Endodermal cell (in vitro differentiated cells): ENCODE measurements at regions not wholly inside any gene's neighbourhood (a gene's known extent, or its start where the extent isn't known, plus 50 kb on each side); places are given as distances from the start of the nearest gene placed in this dataset.

ENCODE experiments used
- DNase-seq: peaks from one replicate; pipeline ENCODE4 v3.0.0-alpha.2; 2017
- H3K27ac ChIP-seq: 2 replicates; pipeline ENCODE4 v1.5.1; 2013; ENCODE audit warnings: mild to moderate bottlenecking, low read depth, low read length, moderate library complexity
- H3K27me3 ChIP-seq: 2 replicates; pipeline ENCODE4 v1.6.1; 2013; ENCODE audit warnings: mild to moderate bottlenecking, low read length, moderate library complexity; ENCODE audit not compliant: insufficient read depth, control insufficient read depth, poor library complexity, severe bottlenecking
- H3K36me3 ChIP-seq: 2 replicates; pipeline ENCODE4 v1.7.0; 2013; ENCODE audit warnings: mild to moderate bottlenecking, low read length, moderate library complexity; ENCODE audit not compliant: control insufficient read depth, insufficient read depth
- H3K4me1 ChIP-seq: one replicate; pipeline ENCODE4 v1.7.0; 2013; ENCODE audit warnings: low read length; ENCODE audit not compliant: control insufficient read depth, insufficient read depth
- H3K4me3 ChIP-seq: 2 replicates; pipeline ENCODE4 v1.5.1; 2013; ENCODE audit warnings: mild to moderate bottlenecking, low read length, moderate library complexity
- H3K9ac ChIP-seq: 2 replicates; pipeline ENCODE4 v1.6.1; 2013; ENCODE audit warnings: mild to moderate bottlenecking, low read length, moderate library complexity; ENCODE audit not compliant: poor library complexity, severe bottlenecking; ENCODE audit errors: extremely low read depth
- H3K9me3 ChIP-seq: 2 replicates; pipeline ENCODE4 v1.6.1; 2013; ENCODE audit warnings: mild to moderate bottlenecking, low read length, moderate library complexity; ENCODE audit not compliant: control insufficient read depth
- H3K27ac Mint-ChIP-seq: 2 replicates; pipeline ENCODE4 v1.8.0; 2020; ENCODE audit warnings: mixed read lengths
- H3K27me3 Mint-ChIP-seq: 2 replicates; pipeline ENCODE4 v1.8.0; 2021; ENCODE audit warnings: mild to moderate bottlenecking, mixed read lengths; ENCODE audit not compliant: insufficient read depth
- H3K36me3 Mint-ChIP-seq: 2 replicates; pipeline ENCODE4 v1.8.0; 2020; ENCODE audit warnings: low read depth, mixed read lengths
- H3K4me1 Mint-ChIP-seq: 2 replicates; pipeline ENCODE4 v1.8.0; 2020; ENCODE audit warnings: mixed read lengths
- H3K4me3 Mint-ChIP-seq: 2 replicates; pipeline ENCODE4 v1.8.0; 2020; ENCODE audit warnings: mild to moderate bottlenecking, moderate library complexity, mixed read lengths
- H3K9me3 Mint-ChIP-seq: 2 replicates; pipeline ENCODE4 v1.8.0; 2020; ENCODE audit warnings: mild to moderate bottlenecking, mixed read lengths
- CTCF ChIP-seq: fragments of 200-600 bp; sonication (generic); conservative IDR thresholded peaks from 2 replicates; pipeline ENCODE4 v1.5.0; 2021; ENCODE audit warnings: antibody characterized with exemption, mild to moderate bottlenecking
- WGBS, 2 experiments: methylation state at CpG; one replicate each; pipeline versions ENCODE4 v1.1.5 to v1.1.7; 2013; ENCODE audit warnings: missing lambda C conversion rate in 2 of 2, mixed read lengths in 1 of 2; ENCODE audit not compliant: insufficient coverage in 1 of 2, insufficient read length in 1 of 2; 5-methylcytosine and 5-hydroxymethylcytosine counted together

DNA sequence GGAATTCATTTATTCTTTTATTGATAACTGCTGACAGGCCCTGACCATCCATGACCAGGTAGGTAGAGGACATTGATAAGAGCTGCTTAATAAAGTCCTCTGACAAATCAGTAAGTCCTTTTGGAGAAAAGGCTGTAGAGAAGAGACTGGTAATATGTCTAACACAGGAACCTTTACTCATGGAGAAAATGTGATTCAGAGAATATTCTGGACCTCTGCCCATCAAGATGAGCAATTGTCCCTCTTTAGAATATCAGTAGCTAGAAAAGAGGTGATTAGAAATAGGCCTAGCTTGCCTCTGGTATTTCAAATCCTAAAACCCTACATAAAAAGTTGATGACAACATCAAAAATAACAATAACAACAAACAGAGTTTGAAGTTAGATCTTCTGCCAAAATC, 642.3 kb downstream of the TBC1D4 start:
- no peak for TF ChIP-seq CTCF
- no peaks in the 10 kb centered on the region for H3K36me3 Mint-ChIP-seq
- H3K9me3 ChIP-seq: peaks cover 5% of the 10 kb centered on the region
- H3K4me3 ChIP-seq: no peak overlapping the region
- H3K9me3 Mint-ChIP-seq: peaks cover 4% of the 10 kb centered on the region
- H3K27me3 Mint-ChIP-seq: no peaks in the 10 kb centered on the region
- H3K4me1 Mint-ChIP-seq: no peaks in the 10 kb centered on the region
- H3K4me3 Mint-ChIP-seq: no peak overlapping the region
- H3K27me3 ChIP-seq: no peaks in the 10 kb centered on the region
- H3K27ac ChIP-seq: no peak overlapping the region
- no peaks in the 10 kb centered on the region for H3K36me3 ChIP-seq
- H3K4me1 ChIP-seq: no peaks in the 10 kb centered on the region
- no peak for DNase-seq
- H3K27ac Mint-ChIP-seq: no peak overlapping the region
- H3K9ac ChIP-seq: no peak overlapping the region

- Histone ChIP-seq H3K27ac (no peak overlapping the region), H3K9me3 (peaks cover 5% of the 10 kb centered on the region), H3K4me3 (no peak overlapping the region), H3K36me3 (no peaks in the 10 kb centered on the region), H3K9ac (no peak overlapping the region), H3K4me1 (no peaks in the 10 kb centered on the region), H3K27me3 (no peaks in the 10 kb centered on the region)
- H3K4me1 Mint-ChIP-seq: no peaks in the 10 kb centered on the region
- TF ChIP-seq CTCF: no peak
- no peak for DNase-seq
- H3K36me3 Mint-ChIP-seq: no peaks in the 10 kb centered on the region
- 96 to 100% methylated on average over 2 of the region's 5 CpGs for WGBS, 2 experiments
- no peak overlapping the region for H3K4me3 Mint-ChIP-seq
- peaks cover 4% of the 10 kb centered on the region for H3K9me3 Mint-ChIP-seq
- H3K27me3 Mint-ChIP-seq: no peaks in the 10 kb centered on the region
- H3K27ac Mint-ChIP-seq: no peak overlapping the region
Observed at GRCh38 chr13:74838096-74838495, 643.9 kb downstream of the TBC1D4 start.

GRCh38 chr13:74836628-74837027, 645.3 kb downstream of the TBC1D4 start:
- DNase-seq: no peak
- Histone ChIP-seq H3K9ac (no peak overlapping the region), H3K4me3 (no peak overlapping the region), H3K27me3 (no peaks in the 10 kb centered on the region), H3K9me3 (peaks cover 5% of the 10 kb centered on the region), H3K27ac (no peak overlapping the region), H3K4me1 (no peaks in the 10 kb centered on the region), H3K36me3 (no peaks in the 10 kb centered on the region)
- Mint-ChIP-seq H3K4me3 (no peak overlapping the region), H3K4me1 (no peaks in the 10 kb centered on the region), H3K9me3 (peaks cover 4% of the 10 kb centered on the region), H3K27me3 (no peaks in the 10 kb centered on the region), H3K27ac (no peak overlapping the region), H3K36me3 (no peaks in the 10 kb centered on the region)
- TF ChIP-seq CTCF: no peak
- WGBS, 2 experiments: 89 to 100% methylated on average over 1 of the region's 1 CpG
